Astrocyte (in vitro differentiated cells and primary cell): ENCODE measurements at regions not wholly inside any gene's neighbourhood (a gene's known extent, or its start where the extent isn't known, plus 50 kb on each side); places are given as distances from the start of the nearest gene placed in this dataset.

Source experiments
- EZH2 ChIP-seq: IDR thresholded peaks from 2 replicates; pipeline ENCODE4 v1.6.1; 2012; ENCODE audit warnings: mild to moderate bottlenecking, low read length, inconsistent platforms; ENCODE audit not compliant: insufficient read depth
- TF ChIP-seq, protein P1 (sequence below): IDR thresholded peaks from 2 replicates; pipeline ENCODE4 v1.5.1; 2011; ENCODE audit warnings: low read depth, mild to moderate bottlenecking, inconsistent platforms, low read length, moderate library complexity; ENCODE audit not compliant: insufficient read depth

DNA sequence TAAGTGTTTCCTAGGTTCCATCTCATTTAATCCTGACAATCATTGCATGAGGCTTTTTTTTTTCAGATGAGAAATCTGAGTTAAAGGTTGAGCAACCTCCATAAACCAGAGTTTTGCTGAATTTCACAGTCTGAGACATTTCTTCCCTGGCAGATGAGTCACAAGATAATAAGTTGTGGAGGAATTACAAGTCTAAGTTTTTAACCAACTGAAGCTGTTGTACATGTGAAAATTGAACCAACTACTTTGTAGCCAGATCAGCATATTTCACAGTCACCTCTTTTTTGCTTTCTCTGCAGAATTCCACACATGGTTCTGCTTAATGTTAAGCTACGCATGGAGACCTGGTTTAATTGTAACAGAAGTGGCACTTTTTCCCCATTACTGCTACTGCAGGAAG is 765.6 kb downstream of the CDH11 start:
- TF ChIP-seq, protein P1, sequence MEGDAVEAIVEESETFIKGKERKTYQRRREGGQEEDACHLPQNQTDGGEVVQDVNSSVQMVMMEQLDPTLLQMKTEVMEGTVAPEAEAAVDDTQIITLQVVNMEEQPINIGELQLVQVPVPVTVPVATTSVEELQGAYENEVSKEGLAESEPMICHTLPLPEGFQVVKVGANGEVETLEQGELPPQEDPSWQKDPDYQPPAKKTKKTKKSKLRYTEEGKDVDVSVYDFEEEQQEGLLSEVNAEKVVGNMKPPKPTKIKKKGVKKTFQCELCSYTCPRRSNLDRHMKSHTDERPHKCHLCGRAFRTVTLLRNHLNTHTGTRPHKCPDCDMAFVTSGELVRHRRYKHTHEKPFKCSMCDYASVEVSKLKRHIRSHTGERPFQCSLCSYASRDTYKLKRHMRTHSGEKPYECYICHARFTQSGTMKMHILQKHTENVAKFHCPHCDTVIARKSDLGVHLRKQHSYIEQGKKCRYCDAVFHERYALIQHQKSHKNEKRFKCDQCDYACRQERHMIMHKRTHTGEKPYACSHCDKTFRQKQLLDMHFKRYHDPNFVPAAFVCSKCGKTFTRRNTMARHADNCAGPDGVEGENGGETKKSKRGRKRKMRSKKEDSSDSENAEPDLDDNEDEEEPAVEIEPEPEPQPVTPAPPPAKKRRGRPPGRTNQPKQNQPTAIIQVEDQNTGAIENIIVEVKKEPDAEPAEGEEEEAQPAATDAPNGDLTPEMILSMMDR, result no peak
- no peak for TF ChIP-seq EZH2
